DMS53 (cell line): ENCODE measurements at regions not wholly inside any gene's neighbourhood (a gene's known extent, or its start where the extent isn't known, plus 50 kb on each side); places are given as distances from the start of the nearest gene placed in this dataset.
"Not testable (repeated sequence)": the region's sequence is repeated elsewhere in the genome, so short reads cannot be mapped to it uniquely, and the experiment has no call there.

Source experiments
- DNase-seq: peaks from one replicate; lab custom pipeline; 2025; lab: John Stamatoyannopoulos, UW

GRCh38 chr17:30638968-30639367 is 161.8 kb downstream of the GOSR1 start:
- not testable (repeated sequence) for DNase-seq

- not testable (repeated sequence) for DNase-seq
These were observed 154.4 kb downstream of the GOSR1 start for GRCh38 chr17:30631651-30632050.

- not testable (repeated sequence) for DNase-seq
These were observed 148.2 kb downstream of the GOSR1 start for GRCh38 chr17:30625380-30625779.

GRCh38 chr17:30624180-30624579 is 147.0 kb downstream of the GOSR1 start:
- not testable (repeated sequence) for DNase-seq

GRCh38 chr17:30609682-30610081 is 132.5 kb downstream of the GOSR1 start:
- not testable (repeated sequence) for DNase-seq

- DNase-seq, result no peak
These were observed 128.3 kb downstream of the GOSR1 start for GRCh38 chr17:30605523-30605922.

- DNase-seq, result no peak
These were observed 127.8 kb downstream of the GOSR1 start for GRCh38 chr17:30605027-30605426.

GRCh38 chr17:30602396-30602795 is 125.2 kb downstream of the GOSR1 start:
- not testable (repeated sequence) for DNase-seq

GRCh38 chr17:30601984-30602383 is 124.8 kb downstream of the GOSR1 start:
- DNase-seq, result not testable (repeated sequence)

- DNase-seq, result peak; percentile 53
These were observed 123.8 kb downstream of the GOSR1 start for GRCh38 chr17:30600830-30601494.

GRCh38 chr17:30600060-30600829 is 123.0 kb downstream of the GOSR1 start:
- DNase-seq, result peak; percentile 91

- peak; percentile 40 for DNase-seq
These were observed 122.3 kb downstream of the GOSR1 start for GRCh38 chr17:30599428-30600059.

- DNase-seq, result no peak
These were observed 120.6 kb downstream of the GOSR1 start for GRCh38 chr17:30597776-30598288.

- DNase-seq, result not testable (repeated sequence)
These were observed 120.0 kb downstream of the GOSR1 start for GRCh38 chr17:30596948-30597775.

- DNase-seq, result not testable (repeated sequence)
These were observed 117.8 kb downstream of the GOSR1 start for GRCh38 chr17:30594953-30595371.

GRCh38 chr17:30594223-30594952 is 117.2 kb downstream of the GOSR1 start:
- DNase-seq, result no peak

- DNase-seq, result no peak
These were observed 113.0 kb downstream of the GOSR1 start for GRCh38 chr17:30590081-30590733.

GRCh38 chr17:30589431-30589830 is 112.2 kb downstream of the GOSR1 start:
- DNase-seq, result no peak

GRCh38 chr17:30588798-30589247 is 111.6 kb downstream of the GOSR1 start:
- no peak for DNase-seq

GRCh38 chr17:30586818-30587595 is 109.8 kb downstream of the GOSR1 start:
- peak; percentile 24 for DNase-seq
